GM23338 (cell line): ENCODE measurements at regions not wholly inside any gene's neighbourhood (a gene's known extent, or its start where the extent isn't known, plus 50 kb on each side); places are given as distances from the start of the nearest gene placed in this dataset.

Source experiments
- ATAC-seq: fragments of 200-7000 bp; cut with Tn5 transposase; 3 replicates; pipeline ENCODE4 v1.9.1; 2020
- DNase-seq: peaks from one replicate; pipeline ENCODE4 v3.0.0-alpha.2; 2015; ENCODE audit warnings: low spot score
- H2AFZ ChIP-seq: fragments of 200-600 bp; sonication (generic); 2 replicates; pipeline ENCODE4 v1.8.0; 2016; ENCODE audit warnings: antibody characterized with exemption, mild to moderate bottlenecking, moderate library complexity
- H3F3A ChIP-seq: fragments of 200-600 bp; sonication (generic); replicated peaks from 2 replicates; pipeline ENCODE4 v1.8.0; 2017; ENCODE audit warnings: antibody characterized with exemption, mixed run types, low read depth
- H3K27ac ChIP-seq: fragments of 200-600 bp; sonication (generic); 2 replicates; pipeline ENCODE4 v1.6.1; 2016; ENCODE audit warnings: low read depth
- H3K27me3 ChIP-seq: fragments of 200-600 bp; sonication (generic); 2 replicates; pipeline ENCODE4 v1.8.0; 2016; ENCODE audit warnings: mild to moderate bottlenecking, mixed run types, moderate library complexity; ENCODE audit not compliant: insufficient read depth
- H3K36me3 ChIP-seq: fragments of 200-600 bp; sonication (generic); 2 replicates; pipeline ENCODE4 v1.8.0; 2016; ENCODE audit warnings: mild to moderate bottlenecking; ENCODE audit not compliant: insufficient read depth
- H3K4me1 ChIP-seq: fragments of 200-600 bp; sonication (generic); 2 replicates; pipeline ENCODE4 v1.8.0; 2016; ENCODE audit warnings: mild to moderate bottlenecking, moderate library complexity; ENCODE audit not compliant: insufficient read depth
- H3K4me2 ChIP-seq: fragments of 200-600 bp; sonication (generic); 2 replicates; pipeline ENCODE4 v1.7.1; 2017; ENCODE audit warnings: mixed run types
- H3K4me3 ChIP-seq: fragments of 200-600 bp; sonication (generic); 2 replicates; pipeline ENCODE4 v1.6.1; 2016; ENCODE audit warnings: mixed run types
- H3K79me2 ChIP-seq: fragments of 200-600 bp; sonication (generic); replicated peaks from 2 replicates; pipeline ENCODE4 v1.8.0; 2017; ENCODE audit warnings: mild to moderate bottlenecking; ENCODE audit not compliant: insufficient read depth
- H3K9me2 ChIP-seq: fragments of 200-600 bp; sonication (generic); 2 replicates; pipeline ENCODE4 v1.8.0; 2017; ENCODE audit not compliant: insufficient read depth
- H4K20me1 ChIP-seq: fragments of 200-600 bp; sonication (generic); replicated peaks from 2 replicates; pipeline ENCODE4 v1.8.0; 2017; ENCODE audit warnings: mild to moderate bottlenecking; ENCODE audit not compliant: insufficient read depth
- H3K27ac Mint-ChIP-seq: 2 replicates; pipeline ENCODE4 v1.8.0; 2020; ENCODE audit warnings: inconsistent platforms, mild to moderate bottlenecking, moderate library complexity, mixed read lengths
- H3K27me3 Mint-ChIP-seq: 3 replicates; pipeline ENCODE4 v1.8.0; 2022; ENCODE audit warnings: low read depth, mild to moderate bottlenecking, moderate library complexity, mixed read lengths, inconsistent platforms; ENCODE audit not compliant: insufficient read depth, poor library complexity
- H3K36me3 Mint-ChIP-seq: 3 replicates; pipeline ENCODE4 v1.8.0; 2021; ENCODE audit warnings: low read depth, mild to moderate bottlenecking, inconsistent platforms, moderate library complexity, mixed read lengths
- H3K4me1 Mint-ChIP-seq: 3 replicates; pipeline ENCODE4 v1.8.0; 2020; ENCODE audit warnings: mild to moderate bottlenecking, inconsistent platforms, mixed read lengths
- H3K4me3 Mint-ChIP-seq: 3 replicates; pipeline ENCODE4 v1.8.0; 2021; ENCODE audit warnings: moderate library complexity, mild to moderate bottlenecking, inconsistent platforms, mixed read lengths
- H3K9me3 Mint-ChIP-seq: 3 replicates; pipeline ENCODE4 v1.8.0; 2020; ENCODE audit warnings: moderate library complexity, mild to moderate bottlenecking, inconsistent platforms, mixed read lengths
- CREB1 ChIP-seq: fragments of 250-450 bp; sonication (Bioruptor Pico); IDR thresholded peaks from 2 replicates; pipeline ENCODE4 v1.5.0; 2020; ENCODE audit warnings: low read depth, mild to moderate bottlenecking, moderate library complexity
- CTCF ChIP-seq, 2 experiments: fragments of 200-600 bp in 1 of 2; sonication (generic) in 1 of 2; conservative IDR thresholded peaks; 2 replicates each; pipeline versions ENCODE4 v1.5.1 to v1.6.1; 2016 to 2017; ENCODE audit warnings: antibody characterized with exemption in 2 of 2, low read depth in 2 of 2, mild to moderate bottlenecking in 2 of 2, moderate library complexity in 1 of 2
- ETS1 ChIP-seq: IDR thresholded peaks from 2 replicates; pipeline ENCODE4 v1.6.1; 2016; ENCODE audit warnings: antibody characterized with exemption
- EZH2 ChIP-seq: fragments of 200-600 bp; sonication (generic); IDR thresholded peaks from one replicate; pipeline ENCODE4 v1.8.0; 2017; ENCODE audit warnings: antibody characterized with exemption, mild to moderate bottlenecking, low read depth; ENCODE audit not compliant: unreplicated experiment
- EZH2phosphoT487 ChIP-seq: fragments of 200-600 bp; sonication (generic); IDR thresholded peaks from one replicate; pipeline ENCODE4 v1.8.1; 2018; ENCODE audit warnings: antibody characterized with exemption; ENCODE audit not compliant: unreplicated experiment
- JUNB ChIP-seq: IDR thresholded peaks from one replicate; pipeline ENCODE4 v1.6.1; 2016; ENCODE audit warnings: antibody characterized with exemption; ENCODE audit not compliant: unreplicated experiment
- NANOG ChIP-seq: IDR thresholded peaks from 2 replicates; pipeline ENCODE4 v1.6.1; 2016; ENCODE audit warnings: antibody characterized with exemption, borderline replicate concordance
- POLR2AphosphoS5 ChIP-seq: IDR thresholded peaks from 2 replicates; pipeline ENCODE4 v1.6.1; 2016; ENCODE audit warnings: antibody characterized with exemption, low read depth
- REST ChIP-seq: IDR thresholded peaks from one replicate; pipeline ENCODE4 v1.6.1; 2018; ENCODE audit warnings: antibody characterized with exemption; ENCODE audit not compliant: unreplicated experiment
- STAT1 ChIP-seq: IDR thresholded peaks from one replicate; pipeline ENCODE4 v1.6.1; 2016; ENCODE audit warnings: antibody characterized with exemption; ENCODE audit not compliant: unreplicated experiment
- ZNF114 ChIP-seq: fragments of 250-450 bp; sonication (Bioruptor Pico); IDR thresholded peaks from 2 replicates; pipeline ENCODE4 v1.5.0; 2020; ENCODE audit warnings: mild to moderate bottlenecking, moderate library complexity
- ZNF331 ChIP-seq: fragments of 250-450 bp; sonication (Bioruptor Pico); IDR thresholded peaks from 2 replicates; pipeline ENCODE4 v1.5.0; 2020; ENCODE audit warnings: low read depth, mild to moderate bottlenecking, moderate library complexity
- ZNF462 ChIP-seq: fragments of 250-450 bp; sonication (Bioruptor Pico); IDR thresholded peaks from 2 replicates; pipeline ENCODE4 v1.5.0; 2020; ENCODE audit warnings: mild to moderate bottlenecking, moderate library complexity

GRCh38 chr18:65103864-65104263 is 646.9 kb upstream of the CDH7 start:
- DNase-seq (no peak), ATAC-seq (no peak)
- Mint-ChIP-seq H3K4me3 (no peak overlapping the region), H3K36me3 (no peaks in the 10 kb centered on the region), H3K4me1 (no peaks in the 10 kb centered on the region), H3K9me3 (peaks cover 6% of the 10 kb centered on the region; the same call in 2 of the 3 replicates), H3K27me3 (no peaks in the 10 kb centered on the region), H3K27ac (no peak overlapping the region; the same call in 1 of the 2 replicates)
- no peak for TF ChIP-seq ZNF331 (CRISPR knock-in tag)
- no peak for TF ChIP-seq NANOG
- TF ChIP-seq ZNF114 (CRISPR knock-in tag) = no peak
- no peak for TF ChIP-seq STAT1
- no peak for TF ChIP-seq EZH2
- TF ChIP-seq ETS1 = no peak
- TF ChIP-seq EZH2phosphoT487 = no peak
- no peak for TF ChIP-seq POLR2AphosphoS5
- TF ChIP-seq JUNB = no peak
- no peak for TF ChIP-seq CTCF (conservative IDR thresholded peaks at IDR 0.05; ENCODE audit: low read depth in 2 of 2)
- no peak for TF ChIP-seq REST
- no peak for TF ChIP-seq ZNF462 (CRISPR knock-in tag)
- TF ChIP-seq CREB1 = no peak
- Histone ChIP-seq H3K79me2 (no peaks in the 10 kb centered on the region), H3K27me3 (no peaks in the 10 kb centered on the region), H4K20me1 (no peaks in the 10 kb centered on the region), H3K36me3 (no peaks in the 10 kb centered on the region), H3K4me3 (no peak overlapping the region), H3K9me2 (peaks cover 4% of the 10 kb centered on the region; the same call in 1 of the 2 replicates), H3K27ac (no peak overlapping the region), H2AFZ (no peak overlapping the region), H3K4me1 (no peaks in the 10 kb centered on the region), H3F3A (no peaks in the 10 kb centered on the region), H3K4me2 (no peak overlapping the region)
